HCEC 1CT (cell line): ENCODE measurements at regions not wholly inside any gene's neighbourhood (a gene's known extent, or its start where the extent isn't known, plus 50 kb on each side); places are given as distances from the start of the nearest gene placed in this dataset.
A peak's percentile ranks its signal among the peaks of the same experiment; 100 is the strongest.
"Not testable (repeated sequence)": the region's sequence is repeated elsewhere in the genome, so short reads cannot be mapped to it uniquely, and the experiment has no call there.

Source experiments
- DNase-seq: peaks from one replicate; pipeline ENCODE4 v3.0.0-alpha.2; 2017

- not testable (repeated sequence) for DNase-seq
Observed at GRCh38 chr3:16077146-16077545, 97.3 kb upstream of the GALNT15 start.

- not testable (repeated sequence) for DNase-seq
Observed at GRCh38 chr3:16077681-16078080, 96.8 kb upstream of the GALNT15 start.

GRCh38 chr3:16079519-16079918 lies 95.0 kb upstream of the GALNT15 start:
- no peak for DNase-seq

GRCh38 chr3:16081661-16082060 lies 92.8 kb upstream of the GALNT15 start:
- DNase-seq: no peak

- peak; percentile 89 for DNase-seq
Observed at GRCh38 chr3:16084887-16085286, 89.6 kb upstream of the GALNT15 start.

- no peak for DNase-seq
Observed at GRCh38 chr3:16085410-16085809, 89.1 kb upstream of the GALNT15 start.

- no peak for DNase-seq
Observed at GRCh38 chr3:16085884-16086608, 88.4 kb upstream of the GALNT15 start.

GRCh38 chr3:16086690-16087089 lies 87.8 kb upstream of the GALNT15 start:
- no peak for DNase-seq

- no peak for DNase-seq
Observed at GRCh38 chr3:16088496-16088895, 86.0 kb upstream of the GALNT15 start.

GRCh38 chr3:16089521-16089920 lies 85.0 kb upstream of the GALNT15 start:
- DNase-seq: no peak

GRCh38 chr3:16090024-16090423 lies 84.5 kb upstream of the GALNT15 start:
- peak; percentile 98 for DNase-seq

GRCh38 chr3:16090706-16091105 lies 83.8 kb upstream of the GALNT15 start:
- DNase-seq: no peak

- no peak for DNase-seq
Observed at GRCh38 chr3:16092923-16093322, 81.6 kb upstream of the GALNT15 start.

GRCh38 chr3:16101295-16102186 lies 72.9 kb upstream of the GALNT15 start:
- peak; percentile 51 for DNase-seq

GRCh38 chr3:16102187-16102561 lies 72.3 kb upstream of the GALNT15 start:
- DNase-seq: no peak

GRCh38 chr3:16102905-16103364 lies 71.5 kb upstream of the GALNT15 start:
- peak; percentile 93 for DNase-seq

GRCh38 chr3:16103472-16103871 lies 71.0 kb upstream of the GALNT15 start:
- DNase-seq: peak; percentile 87

GRCh38 chr3:16104156-16104555 lies 70.3 kb upstream of the GALNT15 start:
- DNase-seq: peak; percentile 31

- no peak for DNase-seq
Observed at GRCh38 chr3:16106050-16106449, 68.4 kb upstream of the GALNT15 start.

- no peak for DNase-seq
Observed at GRCh38 chr3:16108424-16108823, 66.1 kb upstream of the GALNT15 start.

GRCh38 chr3:16109929-16110328 lies 64.6 kb upstream of the GALNT15 start:
- DNase-seq: no peak

- DNase-seq: peak; percentile 83
Observed at GRCh38 chr3:16112910-16113504, 61.5 kb upstream of the GALNT15 start.

GRCh38 chr3:16113704-16114103 lies 60.8 kb upstream of the GALNT15 start:
- peak; percentile 92 for DNase-seq

GRCh38 chr3:16114429-16114828 lies 60.1 kb upstream of the GALNT15 start:
- DNase-seq: no peak
